Stimulated activated CD4-positive, alpha-beta T cell treated with anti-CD3 and anti-CD28 coated beads, Interleukin-1b, Interleukin-23, amount 100 ng/mL, for 4 hours (primary cell): ENCODE measurements at regions not wholly inside any gene's neighbourhood (a gene's known extent, or its start where the extent isn't known, plus 50 kb on each side); places are given as distances from the start of the nearest gene placed in this dataset.

Experiments used
- DNase-seq, 2 donors: peaks; one replicate each; pipeline ENCODE4 v3.0.0-alpha.2; 2020; ENCODE audit warnings: low read depth in 2 of 2

- DNase-seq = no peak
Observed at GRCh38 chr22:47609653-47610052, 847.2 kb downstream of the TBC1D22A start.

- DNase-seq = no peak
Observed at GRCh38 chr22:47608421-47608820, 846.0 kb downstream of the TBC1D22A start.

- DNase-seq = no peak
Observed at GRCh38 chr22:47607486-47607885, 845.0 kb downstream of the TBC1D22A start.

- DNase-seq = no peak
Observed at GRCh38 chr22:47606426-47606825, 844.0 kb downstream of the TBC1D22A start.

GRCh38 chr22:47605886-47606285 lies 843.4 kb downstream of the TBC1D22A start:
- no peak for DNase-seq

- DNase-seq = no peak
Observed at GRCh38 chr22:47605441-47605840, 843.0 kb downstream of the TBC1D22A start.

GRCh38 chr22:47604563-47604962 lies 842.1 kb downstream of the TBC1D22A start:
- no peak for DNase-seq

- no peak for DNase-seq
Observed at GRCh38 chr22:47602732-47603131, 840.3 kb downstream of the TBC1D22A start.

GRCh38 chr22:47601666-47602065 lies 839.2 kb downstream of the TBC1D22A start:
- no peak for DNase-seq

GRCh38 chr22:47600791-47601625 lies 838.6 kb downstream of the TBC1D22A start:
- DNase-seq = no peak

GRCh38 chr22:47600281-47600680 lies 837.8 kb downstream of the TBC1D22A start:
- DNase-seq = no peak

- no peak for DNase-seq
Observed at GRCh38 chr22:47599753-47600152, 837.3 kb downstream of the TBC1D22A start.

- DNase-seq = no peak
Observed at GRCh38 chr22:47598864-47599263, 836.4 kb downstream of the TBC1D22A start.

- DNase-seq = no peak
Observed at GRCh38 chr22:47597041-47597440, 834.6 kb downstream of the TBC1D22A start.

- DNase-seq = no peak
Observed at GRCh38 chr22:47596176-47596690, 833.8 kb downstream of the TBC1D22A start.

GRCh38 chr22:47594836-47595521 lies 832.5 kb downstream of the TBC1D22A start:
- DNase-seq = no peak

GRCh38 chr22:47593911-47594311 lies 831.5 kb downstream of the TBC1D22A start:
- no peak for DNase-seq

GRCh38 chr22:47593291-47593690 lies 830.8 kb downstream of the TBC1D22A start:
- DNase-seq = no peak

GRCh38 chr22:47592791-47593190 lies 830.3 kb downstream of the TBC1D22A start:
- no peak for DNase-seq

- no peak for DNase-seq
Observed at GRCh38 chr22:47591709-47592108, 829.3 kb downstream of the TBC1D22A start.

GRCh38 chr22:47591016-47591415 lies 828.6 kb downstream of the TBC1D22A start:
- no peak for DNase-seq

GRCh38 chr22:47589271-47590250 lies 827.1 kb downstream of the TBC1D22A start:
- DNase-seq = no peak
